ENCODE measurements at regions not wholly inside any gene's neighbourhood (a gene's known extent, or its start where the extent isn't known, plus 50 kb on each side); places are given as distances from the start of the nearest gene placed in this dataset.

DNA sequence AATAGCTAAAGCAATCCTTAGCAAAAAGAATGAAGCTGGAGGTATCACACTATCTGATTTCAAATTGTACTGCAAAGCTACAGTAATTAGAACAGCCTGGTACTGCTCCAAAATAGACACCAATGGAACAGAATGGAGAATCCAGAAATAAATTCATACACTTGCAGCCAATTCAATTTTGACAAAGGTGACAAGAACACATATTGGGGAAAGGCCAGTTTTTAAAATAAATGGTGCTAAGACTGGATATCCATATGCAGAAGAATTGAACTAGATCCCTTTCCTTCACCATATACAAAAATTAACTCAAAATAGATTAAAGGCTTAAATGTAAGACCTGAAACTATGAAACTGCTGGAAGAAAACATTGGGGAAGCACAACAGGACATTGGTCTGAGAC, 748.5 kb downstream of the DNAJB9 start:
- no peak for DNase-seq (ENCODE audit: low read depth)
- TF ChIP-seq, protein P1, sequence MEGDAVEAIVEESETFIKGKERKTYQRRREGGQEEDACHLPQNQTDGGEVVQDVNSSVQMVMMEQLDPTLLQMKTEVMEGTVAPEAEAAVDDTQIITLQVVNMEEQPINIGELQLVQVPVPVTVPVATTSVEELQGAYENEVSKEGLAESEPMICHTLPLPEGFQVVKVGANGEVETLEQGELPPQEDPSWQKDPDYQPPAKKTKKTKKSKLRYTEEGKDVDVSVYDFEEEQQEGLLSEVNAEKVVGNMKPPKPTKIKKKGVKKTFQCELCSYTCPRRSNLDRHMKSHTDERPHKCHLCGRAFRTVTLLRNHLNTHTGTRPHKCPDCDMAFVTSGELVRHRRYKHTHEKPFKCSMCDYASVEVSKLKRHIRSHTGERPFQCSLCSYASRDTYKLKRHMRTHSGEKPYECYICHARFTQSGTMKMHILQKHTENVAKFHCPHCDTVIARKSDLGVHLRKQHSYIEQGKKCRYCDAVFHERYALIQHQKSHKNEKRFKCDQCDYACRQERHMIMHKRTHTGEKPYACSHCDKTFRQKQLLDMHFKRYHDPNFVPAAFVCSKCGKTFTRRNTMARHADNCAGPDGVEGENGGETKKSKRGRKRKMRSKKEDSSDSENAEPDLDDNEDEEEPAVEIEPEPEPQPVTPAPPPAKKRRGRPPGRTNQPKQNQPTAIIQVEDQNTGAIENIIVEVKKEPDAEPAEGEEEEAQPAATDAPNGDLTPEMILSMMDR (conservative IDR thresholded peaks at IDR 0.05; ENCODE audit: low read depth, low read length), result no peak
- no peak overlapping the region for H3K4me3 ChIP-seq (ENCODE audit: low read depth, low read length)

DNA sequence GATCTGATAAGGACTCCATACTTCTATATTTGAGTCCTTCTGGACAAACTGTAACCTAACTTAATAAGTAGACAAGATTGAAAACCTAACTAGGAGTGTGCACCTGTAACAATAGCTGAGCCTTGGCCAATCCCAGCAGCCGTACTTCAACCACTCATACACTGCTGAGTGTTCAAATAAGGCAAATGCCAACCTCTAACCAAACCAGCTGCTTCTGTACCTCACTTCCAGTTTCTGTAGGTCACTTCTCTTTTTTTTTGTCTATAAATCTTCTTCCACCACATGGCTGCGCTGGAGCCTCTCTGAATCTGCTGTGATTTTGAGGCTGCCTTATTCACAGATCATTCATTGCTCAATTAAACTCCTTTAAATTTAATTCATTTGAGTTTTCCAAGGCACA, 753.2 kb downstream of the DNAJB9 start:
- no peak for DNase-seq (ENCODE audit: low read depth)
- TF ChIP-seq, protein P1 (conservative IDR thresholded peaks at IDR 0.05; ENCODE audit: low read depth, low read length), result no peak
- H3K4me3 ChIP-seq (ENCODE audit: low read depth, low read length), result no peak overlapping the region

DNA sequence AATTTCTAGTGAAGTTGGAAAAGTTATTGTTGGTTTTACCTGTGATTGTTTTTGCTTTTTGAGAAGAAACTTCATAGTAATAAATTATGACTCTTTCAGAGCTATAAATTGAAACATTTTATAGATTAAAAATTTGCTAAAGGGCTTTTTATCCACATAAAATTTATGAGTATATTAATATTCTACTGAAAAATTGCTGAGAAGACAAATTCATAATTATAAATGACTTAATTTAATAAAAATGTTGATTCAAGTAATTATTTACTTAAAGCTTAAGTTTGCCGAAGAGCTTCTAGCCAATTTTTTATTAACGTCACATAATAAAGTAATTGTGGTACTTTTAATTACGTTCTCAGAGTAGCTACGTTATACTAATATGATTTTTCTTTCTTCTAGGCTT, 761.7 kb downstream of the DNAJB9 start:
- no peak overlapping the region for H3K4me3 ChIP-seq (ENCODE audit: low read depth, low read length)
- TF ChIP-seq, protein P1 (conservative IDR thresholded peaks at IDR 0.05; ENCODE audit: low read depth, low read length), result no peak
- DNase-seq (ENCODE audit: low read depth), result no peak

DNA sequence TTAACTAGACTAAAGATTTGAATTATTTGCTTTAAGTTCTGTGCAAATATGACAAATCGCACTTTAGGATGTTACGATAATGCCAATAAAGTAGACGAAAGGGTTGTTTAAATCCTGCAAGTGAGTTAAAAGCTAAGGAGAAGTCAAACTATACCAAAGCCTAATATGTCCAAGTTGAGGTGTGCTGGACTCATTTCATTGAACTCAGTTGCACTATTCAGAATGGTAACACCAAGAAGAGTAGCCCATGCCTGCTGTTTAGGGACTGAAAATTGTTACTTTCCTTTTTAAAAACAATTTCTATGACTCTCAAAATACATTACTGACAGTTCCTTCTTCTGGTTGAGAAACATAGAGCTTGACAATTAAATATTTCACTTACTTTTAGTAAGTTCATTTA, 766.3 kb downstream of the DNAJB9 start:
- no peak overlapping the region for H3K4me3 ChIP-seq (ENCODE audit: low read depth, low read length)
- DNase-seq (ENCODE audit: low read depth), result no peak
- TF ChIP-seq, protein P1 (conservative IDR thresholded peaks at IDR 0.05; ENCODE audit: low read depth, low read length), result no peak

DNA sequence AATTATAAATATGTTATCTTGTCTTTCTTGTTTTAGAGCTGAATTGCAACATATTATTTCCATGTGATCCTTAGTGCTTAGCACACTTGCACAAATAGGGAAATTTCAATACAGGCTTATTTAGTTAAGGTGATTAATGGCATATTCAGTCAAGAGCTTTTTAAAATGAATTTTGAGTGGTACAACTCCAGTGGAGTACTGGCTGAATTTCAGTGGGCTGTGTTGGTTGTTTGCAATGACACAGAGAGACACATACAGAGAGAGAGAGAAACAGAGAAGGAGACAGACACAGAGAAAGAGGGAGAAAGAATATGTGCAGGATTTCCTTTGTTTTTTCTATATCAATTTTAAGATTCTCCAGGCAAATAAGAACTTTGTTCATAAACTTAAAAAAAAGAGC, 766.9 kb downstream of the DNAJB9 start:
- H3K4me3 ChIP-seq (ENCODE audit: low read depth, low read length), result no peak overlapping the region
- DNase-seq (ENCODE audit: low read depth), result no peak
- TF ChIP-seq, protein P1 (conservative IDR thresholded peaks at IDR 0.05; ENCODE audit: low read depth, low read length), result no peak

DNA sequence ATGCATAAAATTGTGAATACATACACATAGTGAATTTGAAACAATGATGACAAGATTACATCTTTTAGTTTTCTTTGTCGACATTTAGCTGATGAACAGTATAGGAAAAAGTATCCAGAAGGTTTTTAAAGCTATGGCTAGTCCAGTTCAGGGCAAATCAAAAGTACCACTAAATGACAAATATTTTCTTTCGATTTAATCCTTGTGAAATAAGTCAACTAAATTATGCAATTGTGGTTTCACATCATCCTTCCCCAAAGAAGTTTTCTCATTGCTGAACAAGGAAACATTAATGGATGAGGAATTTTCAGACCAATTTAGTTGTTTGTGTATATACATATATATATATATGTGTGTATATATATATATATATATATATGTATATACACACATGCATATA, 774.0 kb downstream of the DNAJB9 start:
- no peak overlapping the region for H3K4me3 ChIP-seq (ENCODE audit: low read depth, low read length)
- TF ChIP-seq, protein P1 (conservative IDR thresholded peaks at IDR 0.05; ENCODE audit: low read depth, low read length), result no peak
- no peak for DNase-seq (ENCODE audit: low read depth)

DNA sequence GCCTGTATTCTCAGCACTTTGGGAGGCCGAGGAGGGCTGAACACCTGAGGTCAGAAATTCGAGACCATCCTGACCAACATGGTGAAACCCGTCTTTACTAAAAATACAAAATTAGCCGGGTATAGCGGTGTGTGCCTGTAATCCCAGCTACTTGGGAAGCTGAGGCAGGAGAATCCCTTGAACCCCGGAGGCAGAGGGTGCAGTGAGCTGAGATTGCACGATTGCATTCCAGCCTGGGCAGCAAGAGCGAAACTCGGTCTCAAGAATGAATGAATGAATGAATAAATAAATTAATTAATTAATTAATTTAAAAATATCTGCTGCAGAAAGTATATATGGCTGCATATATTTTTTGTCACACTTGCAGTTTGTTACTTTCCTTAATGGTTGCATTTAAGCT, 781.8 kb downstream of the DNAJB9 start:
- TF ChIP-seq, protein P1 (conservative IDR thresholded peaks at IDR 0.05; ENCODE audit: low read depth, low read length), result no peak
- H3K4me3 ChIP-seq (ENCODE audit: low read depth, low read length), result no peak overlapping the region
- DNase-seq (ENCODE audit: low read depth), result no peak
